ENCODE measurements at regions not wholly inside any gene's neighbourhood (a gene's known extent, or its start where the extent isn't known, plus 50 kb on each side); places are given as distances from the start of the nearest gene placed in this dataset.

DNA sequence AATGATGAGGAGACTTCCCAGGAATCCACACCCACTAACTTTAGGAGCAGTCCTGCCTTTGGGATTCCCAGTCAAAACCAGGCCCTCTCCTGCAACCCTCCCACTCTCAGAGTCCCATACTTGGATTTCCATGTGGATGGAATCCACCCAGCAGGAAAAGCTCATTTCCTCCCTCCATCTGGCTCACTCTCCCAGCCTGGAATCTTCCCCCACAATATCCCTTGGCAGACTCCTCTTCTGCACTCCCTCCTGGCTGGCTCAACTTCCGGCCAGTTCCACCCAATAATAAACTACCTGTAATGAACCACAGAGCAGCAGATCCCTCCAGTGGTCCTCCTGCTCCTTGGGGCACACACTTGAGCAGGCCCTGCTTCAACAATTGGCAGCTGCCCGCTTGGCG, 102.8 kb upstream of the EGLN3 start:
- peak in 1 of 5 donors; percentile 52 for DNase-seq
- Histone ChIP-seq H3K4me1 (ENCODE audit: control insufficient read depth in 2 of 3, insufficient read depth in 2 of 3, low read depth in 1 of 3, low read length in 3 of 3) (no peaks in the 10 kb centered on the region), H3K27ac (ENCODE audit: low read depth in 2 of 2, low read length in 2 of 2) (no peak overlapping the region), H3K36me3 (ENCODE audit: control insufficient read depth in 2 of 3, insufficient read depth in 3 of 3, low read length in 3 of 3) (no peaks in the 10 kb centered on the region), H3K9ac (ENCODE audit: low read length in 3 of 3) (no peak overlapping the region), H3K9me3 (ENCODE audit: control insufficient read depth in 2 of 3, insufficient read depth in 1 of 3, low read length in 3 of 3) (no peaks in the 10 kb centered on the region), H3K4me3 (ENCODE audit: low read length in 3 of 3) (no peak overlapping the region), H3K27me3 (ENCODE audit: control insufficient read depth, insufficient read depth, low read length) (no peaks in the 10 kb centered on the region)
- intact Hi-C loops (cut with DNase I): no loop called here
- TF ChIP-seq CTCF (IDR thresholded peaks at IDR 0.05; ENCODE audit: borderline replicate concordance, extremely low read depth, insufficient read depth): no peak
- no peak for FAIRE-seq

- Histone ChIP-seq H3K4me1 (ENCODE audit: control insufficient read depth in 2 of 3, insufficient read depth in 2 of 3, low read depth in 1 of 3, low read length in 3 of 3) (no peaks in the 10 kb centered on the region), H3K36me3 (ENCODE audit: control insufficient read depth in 2 of 3, insufficient read depth in 3 of 3, low read length in 3 of 3) (no peaks in the 10 kb centered on the region), H3K4me3 (ENCODE audit: low read length in 3 of 3) (no peak overlapping the region), H3K9me3 (ENCODE audit: control insufficient read depth in 2 of 3, insufficient read depth in 1 of 3, low read length in 3 of 3) (no peaks in the 10 kb centered on the region), H3K27ac (ENCODE audit: low read depth in 2 of 2, low read length in 2 of 2) (no peak overlapping the region), H3K27me3 (ENCODE audit: control insufficient read depth, insufficient read depth, low read length) (no peaks in the 10 kb centered on the region), H3K9ac (ENCODE audit: low read length in 3 of 3) (no peak overlapping the region)
- TF ChIP-seq CTCF (IDR thresholded peaks at IDR 0.05; ENCODE audit: borderline replicate concordance, extremely low read depth, insufficient read depth): no peak
- FAIRE-seq (no peak), DNase-seq (peak in 1 of 5 donors; percentile 73)
- intact Hi-C loops (cut with DNase I): no loop called here
Measured at GRCh38 chr14:34052658-34053014, 101.8 kb upstream of the EGLN3 start.

DNA sequence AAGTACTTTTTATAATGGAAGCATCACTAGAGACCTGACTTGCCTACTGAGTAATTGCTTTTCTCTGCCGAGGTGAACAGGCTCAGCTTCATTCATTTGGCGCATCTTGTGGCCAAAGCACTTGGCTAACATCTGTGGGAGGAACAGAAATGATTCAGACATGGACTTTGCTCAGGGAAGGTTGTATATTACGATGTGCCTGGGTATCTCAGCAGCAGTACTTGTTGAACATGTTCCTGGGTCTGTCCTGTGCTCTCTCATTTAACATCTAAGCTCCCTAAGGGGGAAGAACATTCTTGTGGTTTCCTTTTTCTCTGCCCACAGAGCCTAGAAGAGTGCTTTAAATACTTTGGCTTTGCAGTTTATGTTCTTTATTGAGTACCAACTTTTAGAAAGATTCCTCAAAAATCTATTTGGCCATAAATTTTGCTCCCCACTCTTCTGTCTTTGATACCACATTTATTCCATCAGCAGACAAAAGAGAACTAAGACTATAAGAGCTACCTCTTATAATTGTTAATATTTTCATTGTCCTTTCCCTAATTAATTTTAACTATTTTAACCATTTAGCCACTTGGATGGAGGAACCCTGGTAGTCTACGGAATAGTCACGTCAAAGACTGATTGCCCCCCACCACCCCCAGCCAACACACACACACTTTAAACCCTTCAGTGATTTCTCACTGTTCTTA, 101.2 kb upstream of the EGLN3 start:
- FAIRE-seq: no peak
- intact Hi-C loops (cut with DNase I): no loop called here

More for the DNA sequence above, 101.2 kb upstream of the EGLN3 start:
- TF ChIP-seq CTCF (IDR thresholded peaks at IDR 0.05; ENCODE audit: borderline replicate concordance, extremely low read depth, insufficient read depth): no peak
- no peak overlapping the region for H3K4me3 ChIP-seq (ENCODE audit: low read length in 3 of 3)
- H3K4me1 ChIP-seq (ENCODE audit: control insufficient read depth in 2 of 3, insufficient read depth in 2 of 3, low read depth in 1 of 3, low read length in 3 of 3): no peaks in the 10 kb centered on the region
- H3K27me3 ChIP-seq (ENCODE audit: control insufficient read depth, insufficient read depth, low read length): no peaks in the 10 kb centered on the region
- H3K27ac ChIP-seq (ENCODE audit: low read depth in 2 of 2, low read length in 2 of 2): no peak overlapping the region
- no peak overlapping the region for H3K9ac ChIP-seq (ENCODE audit: low read length in 3 of 3)
- no peak for DNase-seq
- no peaks in the 10 kb centered on the region for H3K36me3 ChIP-seq (ENCODE audit: control insufficient read depth in 2 of 3, insufficient read depth in 3 of 3, low read length in 3 of 3)
- H3K9me3 ChIP-seq (ENCODE audit: control insufficient read depth in 2 of 3, insufficient read depth in 1 of 3, low read length in 3 of 3): no peaks in the 10 kb centered on the region
